Fibroblast of skin of left quadriceps (primary cell): ENCODE measurements at regions not wholly inside any gene's neighbourhood (a gene's known extent, or its start where the extent isn't known, plus 50 kb on each side); places are given as distances from the start of the nearest gene placed in this dataset.

ENCODE experiments used
- DNase-seq, 2 experiments: peaks; one replicate each; pipeline ENCODE4 v3.0.0-alpha.2; 2013; ENCODE audit warnings: low read depth in 2 of 2

DNA sequence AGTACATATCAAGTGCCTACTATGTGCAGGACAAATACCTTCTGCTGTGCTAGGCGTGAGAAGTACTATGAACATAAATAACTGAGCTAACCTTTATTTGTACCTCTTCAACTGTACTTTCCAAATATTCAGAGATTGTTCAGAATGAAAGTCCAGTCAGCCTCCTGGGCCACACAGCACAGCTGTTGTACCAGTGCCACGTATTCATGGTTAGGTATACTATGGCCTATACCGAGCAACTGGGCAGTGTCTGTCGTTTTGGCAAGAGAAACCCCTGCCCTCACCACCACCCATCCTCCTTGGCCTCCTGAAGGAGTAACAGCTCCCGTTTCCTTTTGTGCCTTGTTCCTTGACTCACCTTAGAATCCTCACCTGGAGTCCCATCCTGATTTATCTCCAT is 53.0 kb downstream of the RASSF10 start:
- no peak for DNase-seq

DNA sequence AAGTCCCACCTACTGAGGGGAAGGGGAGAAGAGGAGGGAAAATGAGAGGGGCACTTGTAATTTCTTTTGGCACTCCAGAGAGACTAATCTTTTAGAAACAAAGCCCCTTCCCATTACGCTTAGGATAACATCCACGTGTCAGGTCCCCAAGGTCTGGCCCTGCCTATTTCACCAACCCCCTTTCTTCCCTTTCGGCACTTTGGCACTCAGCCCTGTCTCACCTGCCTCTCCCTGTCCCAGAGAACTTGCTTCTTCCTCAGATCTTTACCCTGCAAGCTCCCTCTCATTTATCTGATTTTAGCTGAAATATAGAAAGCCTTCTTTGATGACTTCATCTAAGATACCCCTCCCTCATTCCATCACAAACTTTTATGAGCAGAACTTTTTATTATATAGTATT is 55.5 kb downstream of the RASSF10 start:
- DNase-seq: no peak

DNA sequence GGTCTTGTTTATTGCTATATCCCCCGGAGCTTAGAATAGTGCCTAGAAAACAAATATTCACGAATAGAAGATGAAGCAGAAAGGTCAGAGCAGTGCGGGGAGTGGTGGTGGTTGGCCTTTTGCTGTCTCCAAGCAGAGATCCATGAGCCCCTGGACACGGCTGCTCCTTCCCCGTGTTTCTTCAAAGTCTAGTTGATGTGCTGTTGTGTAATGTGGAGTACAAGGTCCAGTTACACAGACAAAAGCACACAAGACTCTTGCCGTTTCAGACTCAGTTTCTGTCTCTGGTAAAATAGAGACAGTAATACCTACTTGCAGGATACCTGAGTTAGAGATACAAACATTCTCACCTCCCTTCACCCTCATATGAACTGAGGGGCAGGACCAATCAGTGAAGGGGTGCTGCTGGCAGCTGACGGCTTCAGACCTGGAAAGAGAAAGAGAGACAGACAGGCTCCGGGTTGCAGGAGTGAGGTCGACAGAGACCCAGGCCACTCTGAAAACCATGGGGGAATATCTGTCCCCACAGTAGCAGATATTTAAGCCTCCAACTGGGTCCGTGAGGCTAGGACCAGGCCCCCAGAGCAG is 56.2 kb downstream of the RASSF10 start:
- DNase-seq: no peak

DNA sequence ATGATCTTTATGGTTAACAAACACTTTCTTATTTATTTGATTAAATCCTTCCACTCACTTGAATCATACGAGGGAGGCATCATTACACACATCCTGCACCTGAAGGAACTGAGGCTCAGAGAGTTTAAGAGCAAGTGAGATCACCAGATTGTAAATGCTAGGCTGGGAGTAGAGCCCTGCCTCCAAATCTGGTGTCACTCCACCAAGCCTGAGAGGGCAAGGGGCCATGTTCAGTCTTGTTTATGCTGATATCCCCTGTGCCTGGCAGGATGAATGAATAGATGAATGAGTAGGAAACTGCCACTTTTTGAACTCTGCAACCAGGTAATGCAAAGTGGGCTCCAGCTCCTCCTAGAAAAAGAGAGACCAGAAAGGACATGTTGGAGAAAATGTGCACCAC is 59.1 kb downstream of the RASSF10 start:
- DNase-seq: no peak

GRCh38 chr11:13073119-13073981 is 64.2 kb downstream of the RASSF10 start:
- DNase-seq: peak; percentile 14 to 16

GRCh38 chr11:13074714-13075464 is 65.8 kb downstream of the RASSF10 start:
- no peak for DNase-seq

DNA sequence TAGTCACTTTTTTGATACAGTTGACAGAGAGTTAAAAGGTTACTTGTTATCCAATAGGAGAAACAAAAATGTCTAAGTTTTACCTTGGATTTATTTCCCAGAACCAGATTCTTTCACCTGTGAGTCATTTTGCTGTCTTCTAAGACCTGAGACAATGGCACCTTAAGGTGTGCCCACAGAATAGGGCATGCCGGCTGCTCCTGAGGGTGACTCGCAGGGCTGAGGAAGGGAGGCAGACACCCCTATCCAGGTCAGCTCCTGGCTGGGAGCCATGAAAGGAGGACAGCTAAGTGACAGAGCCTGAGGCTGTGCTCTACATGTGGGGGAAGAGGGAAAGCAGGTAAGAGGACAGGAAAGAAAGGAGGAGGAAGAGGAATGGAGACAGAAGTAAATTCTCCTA is 67.8 kb downstream of the RASSF10 start:
- no peak for DNase-seq

DNA sequence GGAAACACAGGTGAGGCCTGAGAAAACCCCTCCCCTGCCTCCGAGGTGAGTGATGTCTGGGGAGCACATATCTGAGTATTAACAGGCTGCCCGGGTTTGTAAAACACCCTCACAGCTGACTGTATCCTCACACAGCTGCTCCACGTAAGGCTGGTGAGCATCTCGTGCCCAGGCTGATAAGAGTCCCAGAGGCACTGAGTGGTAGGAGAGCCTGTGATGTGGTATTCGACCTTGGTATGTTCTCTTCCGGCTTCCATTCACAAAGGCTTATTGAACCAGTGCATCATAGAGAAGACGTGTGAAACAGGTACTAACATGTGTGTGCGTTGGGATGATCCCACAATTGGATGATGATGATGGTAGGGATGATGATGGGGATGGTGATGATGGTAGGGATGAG is 71.7 kb downstream of the RASSF10 start:
- DNase-seq: no peak

GRCh38 chr11:13082588-13082987 is 73.5 kb downstream of the RASSF10 start:
- no peak for DNase-seq

GRCh38 chr11:13090228-13090708 is 81.2 kb downstream of the RASSF10 start:
- DNase-seq: no peak

DNA sequence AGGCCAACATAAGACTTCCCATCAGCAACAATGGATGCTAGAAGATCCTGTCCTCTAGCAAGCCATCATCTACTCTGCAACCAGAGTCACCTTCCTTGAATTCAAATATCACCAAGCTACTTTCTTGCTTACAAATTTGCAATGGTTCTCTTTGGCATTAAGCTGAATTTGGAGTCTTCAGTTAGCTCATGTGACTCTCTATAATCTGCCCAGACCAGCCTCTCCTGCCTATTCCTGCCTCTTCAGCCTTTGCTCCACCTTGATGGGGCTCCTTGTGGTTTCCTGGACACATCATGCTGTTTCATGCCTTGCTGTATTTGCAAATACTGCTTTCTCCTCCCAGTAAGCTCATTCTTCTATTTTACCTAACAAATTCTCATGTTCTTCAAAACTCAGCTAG is 82.3 kb downstream of the RASSF10 start:
- no peak for DNase-seq

DNA sequence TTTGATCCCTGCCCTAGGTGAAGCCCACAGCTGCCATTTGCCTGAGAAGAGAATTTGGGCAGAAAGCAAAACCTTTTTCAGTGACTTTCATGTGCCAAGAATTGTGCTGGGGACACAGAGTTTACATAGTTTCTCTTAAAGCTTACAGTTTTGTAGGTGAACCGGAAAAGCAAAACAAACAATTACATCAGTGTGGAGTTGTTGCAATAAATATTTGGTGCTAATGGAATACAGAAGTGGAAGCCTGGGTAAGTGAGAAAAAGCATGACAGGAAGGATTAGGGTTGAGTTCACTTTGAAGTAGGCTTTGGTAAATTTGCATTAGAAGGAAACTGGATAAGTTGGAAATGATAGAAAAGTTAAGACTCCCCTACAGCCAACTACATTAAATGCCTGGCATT is 82.7 kb downstream of the RASSF10 start:
- DNase-seq: no peak

GRCh38 chr11:13094930-13095687 is 86.0 kb downstream of the RASSF10 start:
- DNase-seq: no peak

GRCh38 chr11:13098063-13098462 is 88.9 kb downstream of the RASSF10 start:
- no peak for DNase-seq

- no peak for DNase-seq
These were observed 89.6 kb downstream of the RASSF10 start for GRCh38 chr11:13098616-13099289.

DNA sequence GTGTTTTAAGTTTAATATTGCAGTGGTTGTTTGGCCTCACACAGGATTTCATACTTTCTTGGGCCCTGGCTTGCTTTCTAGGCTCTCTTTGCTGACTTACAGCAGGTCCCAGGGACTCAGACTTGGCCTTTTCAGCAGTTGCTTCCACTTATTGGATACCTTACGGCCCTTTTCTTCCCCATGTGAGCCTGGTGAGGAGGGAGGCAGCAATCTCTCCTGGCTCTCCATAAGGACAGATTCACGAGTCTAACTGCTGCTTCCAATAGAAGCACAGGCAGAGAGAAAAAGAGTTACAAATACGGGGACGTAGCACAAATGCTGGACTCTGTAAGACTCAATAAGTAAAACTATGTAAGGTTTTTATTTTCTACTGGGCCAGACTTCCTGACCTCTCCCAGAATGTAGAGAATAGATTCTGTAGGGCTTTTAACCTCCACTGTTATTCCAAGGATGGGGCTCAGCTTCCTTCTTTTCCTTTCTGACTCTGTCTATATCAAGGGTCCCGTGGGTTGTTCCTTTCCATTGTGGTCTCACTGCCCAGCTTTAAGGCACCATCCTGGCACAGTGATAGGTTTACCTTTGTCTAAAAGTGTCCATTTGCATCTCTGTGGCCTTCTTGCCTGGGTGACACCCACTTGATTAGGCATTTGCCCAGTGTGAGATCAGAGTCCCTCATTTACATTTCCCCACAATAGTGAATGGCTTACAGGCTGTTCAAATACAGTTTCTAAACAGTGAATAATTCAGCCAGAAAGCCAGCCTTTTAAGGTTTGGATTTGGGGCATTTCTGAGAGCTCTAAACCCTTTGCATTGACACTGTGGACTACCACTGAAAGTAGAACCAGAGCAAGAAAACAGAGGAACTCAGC is 92.8 kb downstream of the RASSF10 start:
- no peak for DNase-seq

- no peak for DNase-seq
These were observed 93.4 kb downstream of the RASSF10 start for GRCh38 chr11:13102513-13102840.

- DNase-seq: no peak
These were observed 93.9 kb downstream of the RASSF10 start for GRCh38 chr11:13102865-13103539.

DNA sequence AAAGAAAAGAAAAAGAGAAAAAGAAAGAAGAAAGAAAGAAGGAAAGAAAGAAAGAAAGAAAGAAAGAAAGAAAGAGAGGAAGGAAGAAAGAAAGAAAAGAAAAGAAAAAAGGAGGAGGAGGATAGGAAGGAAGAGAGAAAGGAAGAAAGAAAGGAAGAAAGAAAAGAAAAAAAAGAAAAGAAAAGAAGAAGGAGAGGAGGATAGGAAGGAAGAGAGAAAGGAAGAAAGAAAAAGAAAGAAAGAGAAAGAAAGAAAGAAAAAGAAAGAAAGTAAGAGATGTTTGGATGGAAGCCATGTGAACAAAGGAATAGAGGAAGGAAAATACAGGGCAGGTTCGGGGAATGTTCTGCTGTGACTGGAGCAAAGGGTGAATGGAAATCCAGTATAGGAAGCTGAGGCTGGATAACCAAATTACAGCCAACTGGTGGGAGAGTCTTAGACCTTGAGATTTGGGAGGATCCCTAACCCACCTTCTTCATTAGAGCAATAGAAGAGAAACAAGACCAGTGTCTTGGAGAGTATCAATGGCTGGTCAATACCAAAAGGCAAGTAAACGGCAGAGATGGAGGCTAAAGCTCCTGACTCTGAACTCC is 94.9 kb downstream of the RASSF10 start:
- DNase-seq: no peak
